MCF 10A (cell line): ENCODE measurements at regions not wholly inside any gene's neighbourhood (a gene's known extent, or its start where the extent isn't known, plus 50 kb on each side); places are given as distances from the start of the nearest gene placed in this dataset.

Source experiments
- BruUV-seq: library from RNA; stranded (reverse); fragments of 400-500 nt; replicated peaks from 2 replicates; lab custom pipeline; 2021; lab: Mats Ljungman, UMichigan
- CTCF ChIA-PET: fragments of 300-600 bp; sonication (Branson Sonifier 250); formaldehyde crosslinking; extraction: SDS; loops from one replicate; lab custom pipeline; 2021; ENCODE audit warnings: antibody characterized with exemption, inconsistent platforms; lab: Yijun Ruan, JAX
- POLR2A ChIA-PET: fragments of 300-600, 350-650 bp; sonication (Branson Sonifier 250); formaldehyde crosslinking; extraction: SDS; loops from one replicate; lab custom pipeline; 2020; ENCODE audit warnings: antibody characterized with exemption, inconsistent platforms; lab: Yijun Ruan, JAX
- DNase-seq: peaks from one replicate; pipeline ENCODE4 v3.0.0-alpha.2; 2018; ENCODE audit not compliant: unreplicated experiment
- H3K27ac Mint-ChIP-seq: one replicate; pipeline ENCODE4 v1.8.0; 2022; ENCODE audit warnings: mild to moderate bottlenecking, low read depth, mixed read lengths; ENCODE audit not compliant: unreplicated experiment
- H3K27me3 Mint-ChIP-seq: one replicate; pipeline ENCODE4 v1.8.0; 2022; ENCODE audit warnings: mixed read lengths; ENCODE audit not compliant: insufficient read depth, unreplicated experiment
- H3K36me3 Mint-ChIP-seq: one replicate; pipeline ENCODE4 v1.8.0; 2022; ENCODE audit warnings: mild to moderate bottlenecking, moderate library complexity, mixed read lengths; ENCODE audit not compliant: insufficient read depth, unreplicated experiment
- H3K4me1 Mint-ChIP-seq: one replicate; pipeline ENCODE4 v1.8.0; 2022; ENCODE audit warnings: mixed read lengths; ENCODE audit not compliant: insufficient read depth, unreplicated experiment
- H3K4me3 Mint-ChIP-seq: one replicate; pipeline ENCODE4 v1.8.0; 2022; ENCODE audit warnings: mild to moderate bottlenecking, moderate library complexity, mixed read lengths; ENCODE audit not compliant: unreplicated experiment
- H3K9me3 Mint-ChIP-seq: one replicate; pipeline ENCODE4 v1.8.0; 2022; ENCODE audit warnings: mixed read lengths; ENCODE audit not compliant: unreplicated experiment
- CTCF ChIP-seq: fragments of 200-600 bp; IDR thresholded peaks from one replicate; pipeline ENCODE4 v1.8.0; 2022; ENCODE audit warnings: antibody characterized with exemption, mild to moderate bottlenecking; ENCODE audit not compliant: unreplicated experiment
- intact Hi-C: fragments of 100-400 bp; cut with micrococcal nuclease; formaldehyde crosslinking; loops from 2 replicates; pipeline ENCODE4 v1.14.1; 2022

- ChIA-PET POLR2A (no interaction called here), CTCF (interaction anchor here (0.7 kb wide), 1 partner anchor 13 kb away, joined by 3 read pairs; no protein-coding TSS in a partner anchor)
- no peaks in the 10 kb centered on the region for H3K36me3 Mint-ChIP-seq
- intact Hi-C loops, result no loop called here
- no peak for DNase-seq
- no peaks in the 10 kb centered on the region for H3K27me3 Mint-ChIP-seq
- BruUV-seq, result no TSS peak
- no peak overlapping the region for H3K27ac Mint-ChIP-seq
- peaks cover 8% of the 10 kb centered on the region for H3K4me1 Mint-ChIP-seq
- H3K4me3 Mint-ChIP-seq, result no peak overlapping the region
- no peak for TF ChIP-seq CTCF
- H3K9me3 Mint-ChIP-seq, result no peaks in the 10 kb centered on the region
Observed at GRCh38 chr3:6785726-6786125, 75.2 kb upstream of the GRM7 start.

GRCh38 chr3:6791161-6791560, 69.8 kb upstream of the GRM7 start:
- Mint-ChIP-seq H3K27ac (no peak overlapping the region), H3K9me3 (no peaks in the 10 kb centered on the region), H3K27me3 (no peaks in the 10 kb centered on the region), H3K4me1 (no peaks in the 10 kb centered on the region), H3K4me3 (no peak overlapping the region), H3K36me3 (no peaks in the 10 kb centered on the region)
- DNase-seq, result no peak
- BruUV-seq, result no TSS peak
- TF ChIP-seq CTCF, result peak; percentile 28
- intact Hi-C loops, result loop anchor here (5.0 to 10.0 kb wide), 3 partner anchors 756 to 1566 kb away; no protein-coding TSS in a partner anchor
- CTCF ChIA-PET, result interaction anchor here (0.6 kb wide), 1 partner anchor 1314 kb away, joined by 5 read pairs; no protein-coding TSS in a partner anchor
- POLR2A ChIA-PET, result no interaction called here

- DNase-seq, result peak; percentile 38
- no peak overlapping the region for H3K4me3 Mint-ChIP-seq
Observed at GRCh38 chr3:6799264-6799915, 61.5 kb upstream of the GRM7 start.

More at GRCh38 chr3:6799264-6799915, 61.5 kb upstream of the GRM7 start:
- no peaks in the 10 kb centered on the region for H3K9me3 Mint-ChIP-seq
- no TSS peak for BruUV-seq
- H3K27me3 Mint-ChIP-seq, result peaks cover 12% of the 10 kb centered on the region
- no peak overlapping the region for H3K27ac Mint-ChIP-seq
- TF ChIP-seq CTCF, result peak; percentile 70
- POLR2A ChIA-PET, result no interaction called here
- no peaks in the 10 kb centered on the region for H3K36me3 Mint-ChIP-seq
- CTCF ChIA-PET, result interaction anchor here (0.5 to 1.3 kb wide), 13 partner anchors 12 to 1684 kb away, joined by 3 to 5 read pairs (median 3); no protein-coding TSS in a partner anchor
- intact Hi-C loops, result loop anchor here (1.0 to 10.0 kb wide), 5 partner anchors 407 to 1575 kb away; no protein-coding TSS in a partner anchor
- H3K4me1 Mint-ChIP-seq, result no peaks in the 10 kb centered on the region
